ENCODE measurements at regions not wholly inside any gene's neighbourhood (a gene's known extent, or its start where the extent isn't known, plus 50 kb on each side); places are given as distances from the start of the nearest gene placed in this dataset.

GRCh38 chr5:85681871-85682270 is 935.9 kb upstream of the COX7C start:
- Histone ChIP-seq H3K27me3 (ENCODE audit: insufficient read depth, low read length) (no peaks in the 10 kb centered on the region), H4K20me1 (ENCODE audit: control insufficient read depth, insufficient read depth, insufficient read length) (no peaks in the 10 kb centered on the region), H3K4ac (ENCODE audit: low read depth, low read length) (no peak overlapping the region), H2AFZ (ENCODE audit: low read length) (no peak overlapping the region), H4K91ac (ENCODE audit: insufficient read length, low read depth, low read length) (no peak overlapping the region), H2BK12ac (ENCODE audit: insufficient read length, low read depth, low read length) (no peak overlapping the region), H2BK5ac (ENCODE audit: insufficient read length, low read length) (no peak overlapping the region), H3T11ph (ENCODE audit: low read length) (no peak overlapping the region), H3K9ac (ENCODE audit: extremely low read depth, insufficient read length, low read length) (no peak overlapping the region), H4K8ac (replicated peaks; ENCODE audit: insufficient read length, low read depth, low read length) (no peak overlapping the region), H3K79me1 (ENCODE audit: insufficient read depth, low read depth, low read length, poor library complexity, severe bottlenecking) (no peaks in the 10 kb centered on the region), H3K4me1 (ENCODE audit: insufficient read depth, low read length) (no peaks in the 10 kb centered on the region), H3K23me2 (ENCODE audit: insufficient read length, low read depth, low read length, poor library complexity, severe bottlenecking) (no peaks in the 10 kb centered on the region), H3K9me3 (ENCODE audit: control insufficient read depth, low read depth, low read length) (no peaks in the 10 kb centered on the region), H3K27ac (ENCODE audit: insufficient read length, low read depth, low read length) (no peak overlapping the region), H3K56ac (ENCODE audit: insufficient read length, low read depth, low read length) (no peak overlapping the region), H3K79me2 (ENCODE audit: insufficient read depth, low read length) (no peaks in the 10 kb centered on the region), H2BK15ac (ENCODE audit: low read depth, low read length) (no peak overlapping the region), H2BK20ac (ENCODE audit: low read depth, low read length, poor library complexity, severe bottlenecking) (no peak overlapping the region), H4K5ac (ENCODE audit: insufficient read length, low read depth, low read length) (no peak overlapping the region), H3K23ac (ENCODE audit: insufficient read length, low read depth, low read length) (no peak overlapping the region), H3K18ac (ENCODE audit: insufficient read length, low read depth, low read length) (no peak overlapping the region), H3K4me2 (ENCODE audit: insufficient read depth, insufficient read length, low read length) (no peak overlapping the region), H3K14ac (ENCODE audit: insufficient read depth, low read length) (no peak overlapping the region), H2AK5ac (ENCODE audit: insufficient read length, low read length) (no peak overlapping the region), H2BK120ac (ENCODE audit: low read depth, low read length, poor library complexity, severe bottlenecking) (no peak overlapping the region)
- TF ChIP-seq, protein P1, sequence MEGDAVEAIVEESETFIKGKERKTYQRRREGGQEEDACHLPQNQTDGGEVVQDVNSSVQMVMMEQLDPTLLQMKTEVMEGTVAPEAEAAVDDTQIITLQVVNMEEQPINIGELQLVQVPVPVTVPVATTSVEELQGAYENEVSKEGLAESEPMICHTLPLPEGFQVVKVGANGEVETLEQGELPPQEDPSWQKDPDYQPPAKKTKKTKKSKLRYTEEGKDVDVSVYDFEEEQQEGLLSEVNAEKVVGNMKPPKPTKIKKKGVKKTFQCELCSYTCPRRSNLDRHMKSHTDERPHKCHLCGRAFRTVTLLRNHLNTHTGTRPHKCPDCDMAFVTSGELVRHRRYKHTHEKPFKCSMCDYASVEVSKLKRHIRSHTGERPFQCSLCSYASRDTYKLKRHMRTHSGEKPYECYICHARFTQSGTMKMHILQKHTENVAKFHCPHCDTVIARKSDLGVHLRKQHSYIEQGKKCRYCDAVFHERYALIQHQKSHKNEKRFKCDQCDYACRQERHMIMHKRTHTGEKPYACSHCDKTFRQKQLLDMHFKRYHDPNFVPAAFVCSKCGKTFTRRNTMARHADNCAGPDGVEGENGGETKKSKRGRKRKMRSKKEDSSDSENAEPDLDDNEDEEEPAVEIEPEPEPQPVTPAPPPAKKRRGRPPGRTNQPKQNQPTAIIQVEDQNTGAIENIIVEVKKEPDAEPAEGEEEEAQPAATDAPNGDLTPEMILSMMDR (conservative IDR thresholded peaks at IDR 0.05): no peak
- WGBS (ENCODE audit: extremely low coverage, insufficient read length, low lambda C conversion rate): no CpG with 5 or more reads among the region's 2 CpGs
- no peak for DNase-seq
- no peaks in the 10 kb centered on the region; a peak in 1 of 5 replicates for H3K9me3 Mint-ChIP-seq
- no peaks in the 10 kb centered on the region for H3K27me3 Mint-ChIP-seq (ENCODE audit: low read depth)
- no peaks in the 10 kb centered on the region for H3K36me3 Mint-ChIP-seq (ENCODE audit: insufficient read depth in 1 of 3, low read depth in 3 of 3)
- H3K27ac Mint-ChIP-seq: no peak overlapping the region
- H3K4me3 Mint-ChIP-seq: no peak overlapping the region
- H3K4me1 Mint-ChIP-seq: 0 out of 4 replicates have a peak, but pooled peaks cover 0 to 2% of the 10 kb centered on the region in 2 experiments

Measured in H9 (cell line).